ENCODE measurements at regions not wholly inside any gene's neighbourhood (a gene's known extent, or its start where the extent isn't known, plus 50 kb on each side); places are given as distances from the start of the nearest gene placed in this dataset.

DNA sequence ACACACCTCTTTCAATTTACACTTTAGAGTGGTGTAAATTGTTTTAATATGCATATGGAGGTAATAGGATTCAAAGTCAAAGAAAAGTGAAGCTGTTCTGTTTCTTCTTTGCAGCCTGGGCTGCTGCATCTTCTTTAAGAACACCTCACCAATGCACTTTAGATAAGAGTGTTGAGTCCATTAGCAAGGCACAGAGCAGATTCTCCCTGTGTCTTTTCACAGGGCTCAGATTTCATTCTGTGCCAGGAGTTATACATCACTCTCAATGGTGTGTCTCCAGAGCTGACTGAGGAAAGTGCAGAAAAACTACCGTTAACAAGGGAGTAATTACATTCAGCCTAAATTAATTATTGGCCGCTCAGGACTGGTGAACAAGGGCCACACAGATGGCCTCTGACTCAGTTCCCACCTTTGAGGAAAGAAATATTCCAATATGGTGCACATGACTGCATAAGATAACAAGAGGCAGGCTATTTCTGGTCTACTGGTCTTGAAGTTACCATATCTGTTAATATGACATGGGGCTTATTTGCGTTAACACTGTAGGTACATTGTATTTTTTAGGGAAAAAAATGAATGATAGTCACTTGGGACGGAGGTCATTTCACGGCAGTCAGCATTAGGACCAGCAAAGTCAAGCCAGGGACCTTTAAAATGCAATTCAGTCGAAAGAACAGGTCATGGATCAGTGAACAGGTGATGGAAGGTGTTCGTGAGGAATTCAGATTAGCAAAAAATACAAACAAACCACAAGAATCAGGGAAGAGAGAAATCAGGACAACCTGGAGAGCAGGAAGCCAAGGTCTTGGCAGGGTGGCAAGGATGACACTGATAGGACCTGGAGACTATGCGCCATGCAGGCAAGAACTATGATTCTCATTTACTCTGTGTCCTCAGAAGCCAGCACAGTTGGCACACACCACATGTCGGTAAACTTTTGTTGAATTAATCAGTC, 203.7 kb downstream of the TBX18 start:
- no peak for ATAC-seq (ENCODE audit: insufficient number of reproducible peaks, low FRiP score, low read depth)
- peaks cover 2 to 18% of the 10 kb centered on the region in 2 donors for H3K4me1 ChIP-seq (ENCODE audit: control insufficient read depth in 1 of 2, low read depth in 2 of 2)
- no peaks in the 10 kb centered on the region for H3K9me3 ChIP-seq
- no peaks in the 10 kb centered on the region for H3K36me3 ChIP-seq
- H3K4me3 ChIP-seq = no peak overlapping the region
- no peaks in the 10 kb centered on the region for H3K27me3 ChIP-seq (replicated peaks; ENCODE audit: insufficient read depth)
- H3K27ac ChIP-seq = no peak overlapping the region
- TF ChIP-seq, protein P1, sequence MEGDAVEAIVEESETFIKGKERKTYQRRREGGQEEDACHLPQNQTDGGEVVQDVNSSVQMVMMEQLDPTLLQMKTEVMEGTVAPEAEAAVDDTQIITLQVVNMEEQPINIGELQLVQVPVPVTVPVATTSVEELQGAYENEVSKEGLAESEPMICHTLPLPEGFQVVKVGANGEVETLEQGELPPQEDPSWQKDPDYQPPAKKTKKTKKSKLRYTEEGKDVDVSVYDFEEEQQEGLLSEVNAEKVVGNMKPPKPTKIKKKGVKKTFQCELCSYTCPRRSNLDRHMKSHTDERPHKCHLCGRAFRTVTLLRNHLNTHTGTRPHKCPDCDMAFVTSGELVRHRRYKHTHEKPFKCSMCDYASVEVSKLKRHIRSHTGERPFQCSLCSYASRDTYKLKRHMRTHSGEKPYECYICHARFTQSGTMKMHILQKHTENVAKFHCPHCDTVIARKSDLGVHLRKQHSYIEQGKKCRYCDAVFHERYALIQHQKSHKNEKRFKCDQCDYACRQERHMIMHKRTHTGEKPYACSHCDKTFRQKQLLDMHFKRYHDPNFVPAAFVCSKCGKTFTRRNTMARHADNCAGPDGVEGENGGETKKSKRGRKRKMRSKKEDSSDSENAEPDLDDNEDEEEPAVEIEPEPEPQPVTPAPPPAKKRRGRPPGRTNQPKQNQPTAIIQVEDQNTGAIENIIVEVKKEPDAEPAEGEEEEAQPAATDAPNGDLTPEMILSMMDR (IDR thresholded peaks at IDR 0.05) = no peak
- DNase-seq (ENCODE audit: low spot score) = no peak

DNA sequence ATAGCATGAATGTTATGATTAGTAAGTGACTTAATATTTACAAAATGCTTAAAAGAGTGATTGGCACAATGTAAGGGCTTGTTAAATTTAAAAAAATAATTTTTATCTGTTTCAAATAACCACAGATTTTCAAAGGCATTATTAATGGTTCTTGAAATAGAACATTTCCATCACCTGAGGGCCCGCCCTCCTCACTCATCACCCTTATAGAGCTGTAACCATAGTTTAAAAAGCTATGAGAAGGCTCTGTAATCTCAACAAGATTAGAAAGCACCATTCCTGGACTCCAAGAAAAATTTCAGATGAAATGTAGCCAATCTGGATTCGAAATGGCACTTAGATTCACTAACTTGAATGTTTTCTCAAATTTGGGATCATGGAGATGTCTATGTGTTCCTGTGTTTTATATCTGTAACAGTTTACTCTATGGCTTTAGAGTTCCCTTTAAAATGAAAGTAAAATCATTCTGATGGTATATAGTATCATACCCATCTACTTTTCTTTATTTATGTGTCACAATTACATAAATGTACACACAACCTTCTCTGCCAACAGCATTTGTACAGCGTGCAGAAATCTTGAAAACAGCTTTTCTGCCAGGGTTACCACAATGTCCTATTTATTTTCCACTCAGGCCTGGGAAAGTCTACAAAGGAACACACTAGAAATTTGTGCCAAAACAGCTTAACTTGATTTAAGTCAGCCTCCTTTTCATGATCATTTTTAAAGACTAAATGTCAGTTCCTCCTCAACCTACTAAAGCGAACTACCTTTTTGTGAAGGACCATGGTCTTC, 207.7 kb downstream of the TBX18 start:
- no peaks in the 10 kb centered on the region for H3K9me3 ChIP-seq
- ATAC-seq (ENCODE audit: insufficient number of reproducible peaks, low FRiP score, low read depth) (no peak), DNase-seq (ENCODE audit: low spot score) (no peak)
- peak overlapping the region; percentile 31 to 51 for H3K27ac ChIP-seq
- H3K4me1 ChIP-seq (ENCODE audit: control insufficient read depth in 1 of 2, low read depth in 2 of 2) = peaks cover 2 to 18% of the 10 kb centered on the region in 2 donors
- TF ChIP-seq, protein P1 (IDR thresholded peaks at IDR 0.05) = no peak
- peak overlapping the region; percentile 15 for H3K4me3 ChIP-seq
- no peaks in the 10 kb centered on the region for H3K27me3 ChIP-seq (replicated peaks; ENCODE audit: insufficient read depth)
- no peaks in the 10 kb centered on the region for H3K36me3 ChIP-seq

DNA sequence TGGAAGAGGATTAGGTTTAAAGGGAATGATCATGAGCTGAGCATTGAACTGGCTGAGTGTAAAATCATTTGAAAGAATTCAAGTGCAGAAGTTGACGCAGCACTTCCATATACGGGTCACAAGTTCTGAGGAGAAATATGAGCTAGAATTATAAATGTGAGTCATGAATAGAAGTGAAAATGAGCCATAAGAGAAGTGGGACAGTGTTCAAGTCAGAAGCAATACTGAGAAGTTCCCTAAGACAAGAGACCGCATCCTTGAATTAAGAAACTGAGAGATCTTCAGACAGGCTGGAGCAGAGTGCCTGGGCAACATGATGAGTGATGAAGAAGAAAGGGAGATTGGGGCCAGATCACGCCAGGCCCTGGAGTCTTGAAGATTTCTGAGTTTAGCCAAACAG, 209.7 kb downstream of the TBX18 start:
- no peaks in the 10 kb centered on the region for H3K36me3 ChIP-seq
- ATAC-seq (ENCODE audit: insufficient number of reproducible peaks, low FRiP score, low read depth) (no peak), DNase-seq (ENCODE audit: low spot score) (no peak)
- H3K9me3 ChIP-seq = no peaks in the 10 kb centered on the region
- TF ChIP-seq, protein P1 (IDR thresholded peaks at IDR 0.05) = no peak
- H3K27me3 ChIP-seq (replicated peaks; ENCODE audit: insufficient read depth) = no peaks in the 10 kb centered on the region
- H3K27ac ChIP-seq = no peak overlapping the region
- H3K4me1 ChIP-seq (ENCODE audit: control insufficient read depth in 1 of 2, low read depth in 2 of 2) = peaks cover 2 to 18% of the 10 kb centered on the region in 2 donors
- no peak overlapping the region for H3K4me3 ChIP-seq

DNA sequence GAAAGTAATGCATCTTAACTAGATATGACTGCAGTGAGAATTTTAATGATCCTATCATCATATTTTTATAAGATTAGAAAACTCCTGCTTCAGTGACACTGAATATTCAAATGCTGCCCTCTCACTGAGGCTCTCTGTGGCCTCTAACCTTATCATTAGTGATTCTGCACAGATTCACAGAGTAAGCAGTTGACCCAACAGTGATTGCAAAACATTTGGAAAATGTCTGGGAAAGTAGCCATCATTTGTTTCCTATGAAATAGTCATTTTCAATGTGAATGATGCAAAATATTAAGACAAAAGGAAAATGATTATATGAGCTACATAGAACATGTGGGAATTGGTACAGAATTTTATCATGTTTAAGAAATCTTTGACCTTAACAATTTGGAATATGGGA, 210.3 kb downstream of the TBX18 start:
- Histone ChIP-seq H3K9me3 (no peaks in the 10 kb centered on the region), H3K36me3 (no peaks in the 10 kb centered on the region), H3K4me1 (ENCODE audit: control insufficient read depth in 1 of 2, low read depth in 2 of 2) (peaks cover 2 to 18% of the 10 kb centered on the region in 2 donors), H3K27ac (no peak overlapping the region), H3K4me3 (no peak overlapping the region), H3K27me3 (replicated peaks; ENCODE audit: insufficient read depth) (no peaks in the 10 kb centered on the region)
- TF ChIP-seq, protein P1 (IDR thresholded peaks at IDR 0.05) = no peak
- no peak for DNase-seq (ENCODE audit: low spot score)
- no peak for ATAC-seq (ENCODE audit: insufficient number of reproducible peaks, low FRiP score, low read depth)

DNA sequence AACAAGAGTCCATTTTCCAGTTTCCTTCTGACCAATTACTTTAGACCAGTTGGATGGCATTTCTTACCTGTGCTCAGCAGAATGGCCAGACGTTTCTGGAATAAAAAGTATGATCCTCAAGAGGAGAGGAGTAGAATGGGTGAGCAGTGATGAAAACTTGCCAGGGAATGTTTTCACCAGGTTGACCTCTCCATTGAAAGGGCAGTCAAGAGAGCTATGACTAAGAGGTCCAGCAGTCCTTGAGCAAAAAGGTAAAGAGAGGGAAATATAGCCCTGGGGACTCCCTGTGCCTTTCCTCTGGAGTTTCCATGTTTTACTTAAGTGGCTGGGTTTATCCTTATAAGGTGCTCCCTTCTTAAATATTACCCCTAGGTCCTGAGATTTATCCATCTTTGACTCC, 210.9 kb downstream of the TBX18 start:
- no peak for DNase-seq (ENCODE audit: low spot score)
- TF ChIP-seq, protein P1 (IDR thresholded peaks at IDR 0.05) = no peak
- no peak for ATAC-seq (ENCODE audit: insufficient number of reproducible peaks, low FRiP score, low read depth)
- Histone ChIP-seq H3K36me3 (no peaks in the 10 kb centered on the region), H3K27ac (no peak overlapping the region), H3K4me1 (ENCODE audit: control insufficient read depth in 1 of 2, low read depth in 2 of 2) (peaks cover 2 to 18% of the 10 kb centered on the region in 2 donors), H3K9me3 (no peaks in the 10 kb centered on the region), H3K4me3 (no peak overlapping the region), H3K27me3 (replicated peaks; ENCODE audit: insufficient read depth) (no peaks in the 10 kb centered on the region)

Data from thoracic aorta (tissue), 2 donors.